22Rv1 (cell line): ENCODE measurements at regions not wholly inside any gene's neighbourhood (a gene's known extent, or its start where the extent isn't known, plus 50 kb on each side); places are given as distances from the start of the nearest gene placed in this dataset.
"Not testable (repeated sequence)": the region's sequence is repeated elsewhere in the genome, so short reads cannot be mapped to it uniquely, and the experiment has no call there.

ENCODE experiments used
- H3K27ac ChIP-seq: fragments of 450-650 bp; 2 replicates; pipeline ENCODE4 v1.5.1; 2017
- CTCF ChIP-seq: fragments of 450-650 bp; IDR thresholded peaks from 2 replicates; pipeline ENCODE4 v1.5.1; 2017; ENCODE audit warnings: mild to moderate bottlenecking
- ZFX ChIP-seq: fragments of 450-650 bp; IDR thresholded peaks from 2 replicates; pipeline ENCODE4 v1.6.1; 2017; ENCODE audit warnings: antibody characterized with exemption, borderline replicate concordance

DNA sequence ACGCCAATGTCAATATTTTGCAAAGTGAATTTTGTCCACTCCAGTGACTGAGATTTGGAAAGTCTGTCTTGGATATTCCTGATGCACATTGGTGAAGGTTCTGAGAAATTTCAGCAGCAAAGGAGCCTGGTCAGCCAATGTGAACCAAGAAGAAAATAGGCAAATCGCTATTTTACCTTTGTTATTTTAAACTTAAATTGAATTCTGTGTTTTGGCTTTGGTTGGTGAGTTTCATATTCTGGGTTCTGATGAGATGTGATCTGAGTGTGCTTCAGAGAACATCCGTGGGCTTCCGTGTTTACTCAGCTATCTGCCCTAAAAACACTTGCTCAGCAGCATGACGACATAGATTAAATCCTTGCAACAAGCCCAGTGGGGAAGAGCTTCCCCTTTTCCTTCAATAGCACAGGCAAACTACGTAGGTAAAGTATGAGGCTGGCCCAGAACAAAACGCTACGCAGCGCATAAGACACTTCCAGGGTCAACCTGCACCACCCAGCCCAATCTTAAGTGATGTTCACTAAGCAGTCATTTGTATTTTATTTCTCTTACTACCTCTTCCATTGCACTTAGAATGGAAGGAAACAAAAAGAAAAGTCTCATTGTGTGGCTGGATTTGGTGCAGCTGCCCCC, 176.4 kb upstream of the KAZN start:
- TF ChIP-seq ZFX (no peak), CTCF (no peak)
- no peak overlapping the region for H3K27ac ChIP-seq

DNA sequence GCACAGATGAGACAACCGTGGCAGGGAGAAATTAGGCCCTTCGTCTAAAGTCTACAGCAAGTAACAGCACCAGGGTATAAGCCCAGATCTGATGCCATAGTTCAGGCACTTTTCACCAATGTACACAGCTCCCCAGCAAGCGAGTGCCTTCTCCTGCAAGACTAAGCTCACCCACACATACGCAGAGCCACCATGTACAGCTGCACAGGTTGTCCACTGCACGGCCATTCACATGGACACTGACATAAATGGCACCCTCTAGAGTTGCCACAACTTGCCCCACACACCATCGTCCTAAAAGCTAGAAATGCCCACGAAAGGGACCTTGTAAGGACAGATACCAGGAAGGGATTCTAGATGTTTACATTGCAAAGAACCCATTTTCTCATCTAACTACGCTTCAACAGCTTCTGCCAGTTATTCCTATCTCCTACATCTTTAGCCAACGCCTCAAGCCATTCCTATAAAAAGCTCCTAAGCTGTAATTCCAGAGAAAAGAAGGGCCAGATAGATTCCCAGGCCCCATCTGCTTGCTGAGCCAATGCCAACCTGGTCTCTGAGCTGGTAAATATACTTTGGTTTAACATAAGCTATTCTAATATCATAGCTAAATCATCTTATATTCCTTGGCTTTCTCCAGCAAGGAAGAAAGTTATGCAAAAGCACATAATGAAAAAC, 174.0 kb upstream of the KAZN start:
- TF ChIP-seq CTCF (no peak), ZFX (no peak)
- H3K27ac ChIP-seq = no peak overlapping the region

GRCh38 chr1:14426854-14427253, 171.6 kb upstream of the KAZN start:
- no peak overlapping the region for H3K27ac ChIP-seq
- no peak for TF ChIP-seq CTCF
- no peak for TF ChIP-seq ZFX

DNA sequence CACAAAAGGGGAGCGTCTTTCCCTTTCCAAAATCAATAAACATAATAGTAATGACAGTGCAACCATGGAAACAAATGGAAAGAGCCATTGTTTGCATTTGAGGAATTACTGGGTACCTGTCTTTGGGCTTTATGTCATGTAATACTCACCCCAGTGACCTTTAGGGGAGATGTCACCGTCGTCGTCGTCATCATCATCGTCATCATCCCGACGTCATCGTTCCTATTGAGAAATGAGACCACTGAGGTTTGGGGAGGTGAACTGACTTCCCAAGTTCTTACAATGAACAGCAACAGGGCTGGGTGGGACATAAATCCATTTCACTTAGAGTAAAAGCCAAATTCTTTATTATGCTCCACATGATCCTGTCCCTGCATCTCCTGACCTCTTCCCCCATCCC, 168.9 kb upstream of the KAZN start:
- TF ChIP-seq ZFX = no peak
- TF ChIP-seq CTCF = no peak
- H3K27ac ChIP-seq = no peak overlapping the region

- not testable (repeated sequence) for H3K27ac ChIP-seq
Measured at GRCh38 chr1:14432728-14433127, 165.8 kb upstream of the KAZN start.

- H3K27ac ChIP-seq = no peak overlapping the region
- TF ChIP-seq CTCF (peak; percentile 42), ZFX (no peak)
Measured at GRCh38 chr1:14435368-14436023, 163.0 kb upstream of the KAZN start.

DNA sequence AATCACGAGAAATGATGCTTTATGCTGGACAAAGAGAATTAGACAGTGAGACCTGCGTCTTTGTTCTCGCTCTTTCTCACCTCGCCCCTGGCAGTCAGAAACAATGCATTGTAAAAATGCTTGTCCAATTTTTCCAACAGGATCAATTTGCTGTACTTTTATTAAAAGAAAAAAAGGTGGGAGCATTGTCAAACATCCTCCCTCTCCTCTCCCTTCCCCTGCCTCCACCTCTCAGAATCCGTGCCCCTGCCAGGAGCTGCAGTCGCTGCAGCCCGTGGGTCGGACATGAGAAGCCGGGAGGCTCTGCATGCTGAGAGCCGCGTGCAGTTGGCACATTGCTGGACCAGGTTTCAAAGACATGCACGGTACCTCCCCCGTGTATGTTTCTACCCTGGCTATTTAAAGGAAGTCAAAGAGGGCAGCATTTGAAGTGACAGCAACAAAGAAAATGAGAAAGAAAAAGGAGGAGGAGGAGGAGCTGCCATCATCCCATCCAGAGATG, 161.0 kb upstream of the KAZN start:
- TF ChIP-seq ZFX (no peak), CTCF (no peak)
- H3K27ac ChIP-seq = no peak overlapping the region
